ENCODE measurements at regions not wholly inside any gene's neighbourhood (a gene's known extent, or its start where the extent isn't known, plus 50 kb on each side); places are given as distances from the start of the nearest gene placed in this dataset.
"Not testable (repeated sequence)": the region's sequence is repeated elsewhere in the genome, so short reads cannot be mapped to it uniquely, and the experiment has no call there.

DNA sequence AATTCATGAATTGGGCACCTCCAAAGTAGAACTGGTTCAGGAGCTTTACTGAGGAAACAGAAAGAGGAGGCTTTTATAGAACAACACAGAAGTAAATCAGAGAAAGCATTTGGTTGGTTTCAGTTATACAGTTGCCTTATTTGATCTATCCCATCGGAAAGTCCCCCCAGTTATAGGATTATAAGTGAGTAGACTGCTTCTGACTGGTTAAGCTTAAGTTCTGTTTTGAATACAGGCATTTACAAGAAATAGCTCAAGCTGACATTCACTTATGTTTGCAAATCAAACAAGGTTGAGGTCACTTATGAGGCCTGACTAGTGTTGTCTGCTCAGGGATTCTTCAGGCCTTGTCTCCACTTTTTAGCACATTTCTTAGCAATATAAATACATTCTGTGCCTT, 857.4 kb downstream of the EFNB2 start:
- peak overlapping the region in 1 of 2 donors; percentile 4 for H3K27ac Mint-ChIP-seq
- no peaks in the 10 kb centered on the region for H3K9me3 Mint-ChIP-seq
- DNase-seq (ENCODE audit: low spot score in 2 of 2) (no peak), ATAC-seq (peak in 1 of 2 donors; percentile 69)
- H3K36me3 Mint-ChIP-seq = no peaks in the 10 kb centered on the region

- no peaks in the 10 kb centered on the region for H3K36me3 Mint-ChIP-seq
- H3K9me3 Mint-ChIP-seq = peaks cover 0 to 4% of the 10 kb centered on the region in 2 donors
Measured at GRCh38 chr13:105672881-105673280, 862.6 kb downstream of the EFNB2 start.

DNA sequence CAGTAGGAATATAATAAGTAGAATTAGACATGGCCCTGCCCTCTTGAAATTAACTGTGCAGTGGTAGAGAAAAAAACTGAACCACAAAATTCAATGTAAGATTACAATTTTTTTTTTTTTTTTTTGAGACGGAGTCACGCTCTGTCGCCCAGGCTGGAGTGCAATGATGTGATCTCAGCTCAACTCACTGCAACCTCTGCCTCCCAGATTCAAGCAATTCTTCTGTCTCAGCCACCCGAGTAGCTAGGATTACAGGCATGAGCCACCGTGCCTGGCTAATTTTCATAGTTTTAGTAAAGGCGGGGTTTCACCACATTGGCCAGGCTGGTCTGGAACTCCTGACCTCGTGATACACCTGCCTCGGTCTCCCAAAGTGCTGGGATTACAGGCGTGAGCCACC, 864.3 kb downstream of the EFNB2 start:
- not testable (repeated sequence) for H3K9me3 Mint-ChIP-seq; ATAC-seq; H3K36me3 Mint-ChIP-seq; H3K27ac Mint-ChIP-seq; DNase-seq (ENCODE audit: low spot score in 2 of 2)

More at GRCh38 chr13:105672881-105673280, 862.6 kb downstream of the EFNB2 start:
- H3K27ac Mint-ChIP-seq = no peak overlapping the region
- DNase-seq (ENCODE audit: low spot score in 2 of 2) (no peak), ATAC-seq (no peak)

GRCh38 chr13:105670179-105670990, 865.1 kb downstream of the EFNB2 start:
- Mint-ChIP-seq H3K36me3 (no peaks in the 10 kb centered on the region), H3K9me3 (peaks cover 0 to 4% of the 10 kb centered on the region in 2 donors), H3K27ac (no peak overlapping the region)
- DNase-seq (ENCODE audit: low spot score in 2 of 2) (no peak), ATAC-seq (no peak)

DNA sequence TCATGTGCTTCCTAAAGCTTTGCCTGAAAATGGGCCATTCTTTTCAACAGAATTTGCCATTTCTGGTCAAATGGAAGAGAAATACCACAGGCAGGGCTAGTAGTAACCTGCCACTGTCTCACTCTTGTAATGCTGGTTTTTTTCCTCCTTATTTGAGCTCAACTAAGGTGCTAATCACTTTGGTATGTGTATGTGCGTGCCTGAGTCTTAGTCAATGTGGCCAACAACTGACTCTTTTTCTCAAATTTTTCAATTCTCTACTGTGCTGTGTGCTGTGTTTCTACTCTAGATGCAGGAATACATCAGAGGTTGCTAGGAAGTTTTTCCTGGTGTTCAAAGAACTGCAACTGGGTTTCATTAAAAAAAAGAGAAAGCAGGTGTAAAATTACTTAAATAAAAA, 870.2 kb downstream of the EFNB2 start:
- H3K27ac Mint-ChIP-seq = no peak overlapping the region
- DNase-seq (ENCODE audit: low spot score in 2 of 2) = no peak
- no peaks in the 10 kb centered on the region for H3K9me3 Mint-ChIP-seq
- ATAC-seq = no peak
- H3K36me3 Mint-ChIP-seq = no peaks in the 10 kb centered on the region

DNA sequence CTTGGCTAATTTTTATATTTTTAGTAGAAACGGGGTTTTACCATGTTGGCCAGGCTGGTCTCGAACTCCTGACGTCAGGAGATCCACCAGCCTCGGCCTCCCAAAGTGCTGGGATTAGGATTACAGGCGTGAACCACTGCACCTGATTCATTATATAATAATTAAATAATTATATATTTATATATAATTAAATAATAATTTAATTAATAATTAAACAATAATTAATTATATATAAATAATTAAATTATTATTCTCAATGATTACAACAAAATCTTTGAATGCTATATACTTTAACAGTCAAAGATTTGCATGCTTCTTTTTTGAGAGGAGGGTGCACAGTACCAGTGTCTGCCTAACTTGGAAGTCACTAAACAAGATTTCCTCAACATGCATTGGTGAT, 872.3 kb downstream of the EFNB2 start:
- Mint-ChIP-seq H3K27ac (no peak overlapping the region), H3K9me3 (no peaks in the 10 kb centered on the region), H3K36me3 (no peaks in the 10 kb centered on the region)
- DNase-seq (ENCODE audit: low spot score in 2 of 2) (no peak), ATAC-seq (no peak)

DNA sequence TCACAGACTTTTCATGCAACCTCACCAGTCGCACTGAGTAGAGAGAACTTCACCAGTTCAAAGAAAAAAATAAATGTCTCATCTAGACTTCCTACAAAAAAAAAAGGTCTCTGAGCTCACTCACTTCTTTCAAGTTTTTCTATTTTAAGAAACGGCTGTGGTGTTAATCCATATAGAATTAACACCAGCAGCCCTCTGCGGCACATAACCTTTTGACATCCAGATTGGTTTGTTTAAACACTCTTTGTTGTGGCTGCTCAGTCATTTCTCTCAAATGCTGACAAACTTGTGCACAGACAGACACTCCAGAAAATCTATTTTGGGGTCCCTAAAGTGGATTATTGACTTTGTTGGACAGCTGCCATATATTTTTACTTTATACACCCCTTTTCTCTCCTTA, 874.9 kb downstream of the EFNB2 start:
- no peaks in the 10 kb centered on the region for H3K36me3 Mint-ChIP-seq
- DNase-seq (ENCODE audit: low spot score in 2 of 2) (no peak), ATAC-seq (no peak)
- no peak overlapping the region for H3K27ac Mint-ChIP-seq
- no peaks in the 10 kb centered on the region for H3K9me3 Mint-ChIP-seq

DNA sequence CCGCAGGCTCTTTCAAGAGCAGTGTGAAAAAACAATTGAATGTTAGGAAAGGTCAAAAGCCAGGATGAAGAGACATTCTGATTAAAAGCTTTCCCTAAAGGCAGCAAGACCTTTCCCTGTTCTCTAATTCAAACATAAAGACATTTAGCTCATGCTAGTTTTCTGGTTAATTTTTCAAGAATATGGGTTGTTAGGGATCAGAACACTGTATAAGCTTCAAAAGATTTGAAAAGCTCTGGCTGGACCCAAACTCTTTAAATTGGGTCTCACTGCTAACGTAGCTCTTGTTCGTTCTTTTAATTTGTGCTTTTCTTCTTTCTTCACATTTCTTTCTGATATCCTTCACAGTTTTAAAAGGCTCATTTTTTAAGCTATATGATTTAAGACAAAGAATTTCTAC, 877.0 kb downstream of the EFNB2 start:
- Mint-ChIP-seq H3K36me3 (no peaks in the 10 kb centered on the region), H3K9me3 (no peaks in the 10 kb centered on the region), H3K27ac (no peak overlapping the region)
- ATAC-seq = no peak
- no peak for DNase-seq (ENCODE audit: low spot score in 2 of 2)

DNA sequence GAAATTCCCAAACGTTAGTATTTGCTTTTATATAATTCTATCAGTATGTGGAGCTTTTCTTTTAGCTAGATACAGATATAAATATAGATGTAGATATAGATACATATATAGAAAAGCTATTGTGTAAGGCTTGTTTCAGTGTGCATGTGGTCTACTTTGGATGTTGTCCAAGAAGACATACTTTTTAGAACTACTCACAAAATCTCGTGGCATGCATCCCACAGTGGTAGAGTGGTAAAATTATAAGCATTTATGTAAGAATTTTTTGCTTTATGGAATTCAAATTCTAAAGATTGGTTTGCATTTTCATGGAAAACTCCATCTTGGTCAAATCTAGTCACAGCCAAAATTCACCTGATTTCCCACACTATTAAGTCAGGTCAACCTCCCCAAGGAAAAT, 880.4 kb downstream of the EFNB2 start:
- H3K36me3 Mint-ChIP-seq = no peaks in the 10 kb centered on the region

GRCh38 chr13:105643966-105644365, 891.5 kb downstream of the EFNB2 start:
- Mint-ChIP-seq H3K36me3 (peaks cover 0 to 8% of the 10 kb centered on the region in 2 donors), H3K9me3 (peaks cover 7 to 9% of the 10 kb centered on the region in 2 donors), H3K27ac (no peak overlapping the region)
- no peak for ATAC-seq
- no peak for DNase-seq (ENCODE audit: low spot score in 2 of 2)

More for the DNA sequence above, 880.4 kb downstream of the EFNB2 start:
- Mint-ChIP-seq H3K27ac (no peak overlapping the region), H3K9me3 (peaks cover 3 to 6% of the 10 kb centered on the region in 2 donors)
- DNase-seq (ENCODE audit: low spot score in 2 of 2) (no peak), ATAC-seq (no peak)

DNA sequence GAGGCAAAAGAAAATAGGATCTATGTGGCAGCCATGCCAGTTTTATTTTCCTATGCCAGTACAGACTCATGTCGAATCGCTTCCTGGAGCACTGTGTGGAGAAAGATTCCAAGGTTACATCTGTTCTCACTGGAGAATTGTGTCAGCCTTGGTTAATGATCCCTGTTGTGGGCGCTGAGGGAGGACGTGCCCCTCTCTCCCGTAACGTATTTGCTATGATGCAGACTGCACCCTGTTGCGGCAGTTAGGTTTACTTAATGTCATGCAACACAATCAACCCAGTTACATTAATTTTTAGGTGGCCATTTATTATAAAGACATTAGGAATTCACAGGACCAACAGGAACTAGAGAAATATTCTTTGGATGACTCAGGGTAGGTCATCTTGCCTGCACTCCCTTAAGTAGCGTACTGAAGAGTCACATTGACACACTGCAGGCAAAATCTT, 892.9 kb downstream of the EFNB2 start:
- Mint-ChIP-seq H3K36me3 (no peaks in the 10 kb centered on the region), H3K27ac (no peak overlapping the region), H3K9me3 (peaks cover 4 to 7% of the 10 kb centered on the region in 2 donors)
- ATAC-seq (no peak), DNase-seq (ENCODE audit: low spot score in 2 of 2) (no peak)

- H3K9me3 Mint-ChIP-seq = peaks cover 4 to 7% of the 10 kb centered on the region in 2 donors
Measured at GRCh38 chr13:105641121-105641520, 894.3 kb downstream of the EFNB2 start.

GRCh38 chr13:105638426-105638825, 897.0 kb downstream of the EFNB2 start:
- no peaks in the 10 kb centered on the region for H3K36me3 Mint-ChIP-seq
- peaks cover 0 to 3% of the 10 kb centered on the region in 2 donors for H3K9me3 Mint-ChIP-seq
- no peak overlapping the region for H3K27ac Mint-ChIP-seq
- DNase-seq (ENCODE audit: low spot score in 2 of 2) = no peak
- no peak for ATAC-seq

More at GRCh38 chr13:105641121-105641520, 894.3 kb downstream of the EFNB2 start:
- no peak for DNase-seq (ENCODE audit: low spot score in 2 of 2)
- H3K36me3 Mint-ChIP-seq = no peaks in the 10 kb centered on the region
- ATAC-seq = no peak
- H3K27ac Mint-ChIP-seq = no peak overlapping the region

- Mint-ChIP-seq H3K27ac (no peak overlapping the region), H3K36me3 (no peaks in the 10 kb centered on the region), H3K9me3 (peaks cover 4 to 5% of the 10 kb centered on the region in 2 donors)
- ATAC-seq (no peak), DNase-seq (ENCODE audit: low spot score in 2 of 2) (no peak)
Measured at GRCh38 chr13:105634059-105634458, 901.4 kb downstream of the EFNB2 start.

DNA sequence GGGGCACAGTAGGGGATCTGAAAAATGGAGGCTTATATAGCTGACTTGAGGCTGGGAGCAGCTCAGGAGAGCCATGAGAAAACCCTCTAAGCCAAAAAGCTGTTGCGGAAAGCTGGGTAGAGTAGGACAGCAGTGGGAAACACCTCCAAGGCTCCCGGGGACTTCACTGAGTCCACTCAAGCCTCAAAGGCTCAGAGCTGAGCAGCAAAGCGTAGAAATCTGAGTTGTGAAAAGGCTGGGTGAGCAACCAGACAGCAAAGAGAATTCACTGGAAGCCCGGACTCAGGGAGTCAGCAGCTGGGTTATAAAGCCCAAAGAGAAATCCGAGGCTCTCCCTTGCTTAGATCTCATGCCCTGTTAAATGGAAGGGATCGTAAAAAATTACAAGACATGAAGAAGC, 905.0 kb downstream of the EFNB2 start:
- DNase-seq (ENCODE audit: low spot score in 2 of 2) (no peak), ATAC-seq (no peak)
- Mint-ChIP-seq H3K36me3 (no peaks in the 10 kb centered on the region), H3K9me3 (peaks cover 4 to 5% of the 10 kb centered on the region in 2 donors), H3K27ac (no peak overlapping the region)

GRCh38 chr13:105627270-105627669, 908.2 kb downstream of the EFNB2 start:
- Mint-ChIP-seq H3K27ac (no peak overlapping the region), H3K9me3 (peaks cover 4 to 5% of the 10 kb centered on the region in 2 donors), H3K36me3 (no peaks in the 10 kb centered on the region)
- ATAC-seq (no peak), DNase-seq (ENCODE audit: low spot score in 2 of 2) (no peak)

GRCh38 chr13:105625691-105626090, 909.8 kb downstream of the EFNB2 start:
- Mint-ChIP-seq H3K36me3 (no peaks in the 10 kb centered on the region), H3K27ac (no peak overlapping the region), H3K9me3 (peaks cover 0 to 5% of the 10 kb centered on the region in 2 donors)
- ATAC-seq (no peak), DNase-seq (ENCODE audit: low spot score in 2 of 2) (no peak)

Measured in activated naive CD4-positive, alpha-beta T cell treated with anti-CD3 and anti-CD28 coated beads, Interleukin-2, amount 50 U/mL, for 72 hours (primary cell).